Astrocyte (in vitro differentiated cells and primary cell): ENCODE measurements at regions not wholly inside any gene's neighbourhood (a gene's known extent, or its start where the extent isn't known, plus 50 kb on each side); places are given as distances from the start of the nearest gene placed in this dataset.

Experiments
- DNase-seq: peaks from one replicate; pipeline ENCODE4 v3.0.0-alpha.2; 2010; ENCODE audit warnings: low read depth
- FAIRE-seq: peaks from 2 replicates; lab custom pipeline; 2011; peaks lifted over from hg19 to GRCh38; lab: Jason Lieb, UNC
- H2AFZ ChIP-seq: 2 replicates; pipeline ENCODE4 v1.6.0; 2012; ENCODE audit warnings: low read depth, low read length, inconsistent platforms
- H3K27ac ChIP-seq: 2 replicates; pipeline ENCODE4 v1.5.1; 2011; ENCODE audit warnings: low read depth, low read length, inconsistent platforms
- H3K27me3 ChIP-seq: 2 replicates; pipeline ENCODE4 v1.6.0; 2011; ENCODE audit warnings: low read length, inconsistent platforms; ENCODE audit not compliant: insufficient read depth
- H3K36me3 ChIP-seq: 2 replicates; pipeline ENCODE4 v1.5.1; 2011; ENCODE audit warnings: low read length, inconsistent platforms; ENCODE audit not compliant: insufficient read depth
- H3K4me1 ChIP-seq: 2 replicates; pipeline ENCODE4 v1.5.1; 2011; ENCODE audit warnings: low read length, inconsistent platforms; ENCODE audit not compliant: insufficient read depth
- H3K4me2 ChIP-seq: 2 replicates; pipeline ENCODE4 v1.6.0; 2012; ENCODE audit warnings: low read length, inconsistent platforms
- H3K4me3 ChIP-seq: 2 replicates; pipeline ENCODE4 v1.5.1; 2011; ENCODE audit warnings: low read depth, mild to moderate bottlenecking, low read length, inconsistent platforms; ENCODE audit not compliant: insufficient read depth
- H3K79me2 ChIP-seq: 2 replicates; pipeline ENCODE4 v1.6.0; 2012; ENCODE audit warnings: mild to moderate bottlenecking, low read length, inconsistent platforms; ENCODE audit not compliant: insufficient read depth
- H3K9ac ChIP-seq: 2 replicates; pipeline ENCODE4 v1.6.0; 2012; ENCODE audit warnings: mild to moderate bottlenecking, low read length, inconsistent platforms
- H3K9me3 ChIP-seq: 2 replicates; pipeline ENCODE4 v1.5.1; 2012; ENCODE audit warnings: low read depth, mild to moderate bottlenecking, low read length, inconsistent platforms; ENCODE audit not compliant: insufficient read depth
- H4K20me1 ChIP-seq: 2 replicates; pipeline ENCODE4 v1.6.0; 2012; ENCODE audit warnings: low read length, inconsistent platforms; ENCODE audit not compliant: insufficient read depth
- H3K27ac Mint-ChIP-seq: one replicate; pipeline ENCODE4 v1.8.0; 2021; ENCODE audit warnings: mild to moderate bottlenecking, mixed read lengths; ENCODE audit not compliant: unreplicated experiment
- H3K27me3 Mint-ChIP-seq: one replicate; pipeline ENCODE4 v1.8.0; 2021; ENCODE audit warnings: low read depth, mixed read lengths; ENCODE audit not compliant: unreplicated experiment
- H3K36me3 Mint-ChIP-seq: one replicate; pipeline ENCODE4 v1.8.0; 2021; ENCODE audit warnings: low read depth, mixed read lengths; ENCODE audit not compliant: unreplicated experiment
- H3K4me1 Mint-ChIP-seq: one replicate; pipeline ENCODE4 v1.8.0; 2021; ENCODE audit warnings: low read depth, mixed read lengths; ENCODE audit not compliant: unreplicated experiment
- H3K4me3 Mint-ChIP-seq: one replicate; pipeline ENCODE4 v1.8.0; 2021; ENCODE audit warnings: mild to moderate bottlenecking, moderate library complexity, mixed read lengths; ENCODE audit not compliant: unreplicated experiment
- H3K9me3 Mint-ChIP-seq: one replicate; pipeline ENCODE4 v1.8.0; 2021; ENCODE audit warnings: mild to moderate bottlenecking, mixed read lengths; ENCODE audit not compliant: unreplicated experiment
- EZH2 ChIP-seq: IDR thresholded peaks from 2 replicates; pipeline ENCODE4 v1.6.1; 2012; ENCODE audit warnings: mild to moderate bottlenecking, low read length, inconsistent platforms; ENCODE audit not compliant: insufficient read depth
- TF ChIP-seq, protein P1 (sequence below): IDR thresholded peaks from 2 replicates; pipeline ENCODE4 v1.5.1; 2011; ENCODE audit warnings: low read depth, mild to moderate bottlenecking, inconsistent platforms, low read length, moderate library complexity; ENCODE audit not compliant: insufficient read depth

DNA sequence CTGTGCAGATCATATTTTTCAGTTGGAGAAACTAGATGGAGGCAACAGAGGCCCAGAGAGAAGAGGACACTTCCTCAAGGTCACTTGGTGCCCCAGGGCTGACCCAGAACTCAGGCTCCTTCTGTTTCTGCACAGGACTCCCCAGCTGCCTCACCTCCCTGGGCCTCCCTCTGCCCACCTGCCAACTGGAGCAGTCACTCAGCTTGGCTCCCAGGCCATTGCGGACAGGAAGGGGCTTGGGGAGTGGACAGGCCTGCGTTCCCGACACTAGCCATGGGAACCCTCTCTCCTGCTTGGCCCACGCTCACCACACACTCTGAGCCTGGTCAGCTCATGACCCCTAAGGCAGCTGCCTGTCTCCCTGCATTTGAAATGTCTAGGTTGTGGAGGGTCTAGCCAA is 78.1 kb upstream of the BRD7 start:
- Histone ChIP-seq H3K4me3 (no peak overlapping the region), H3K79me2 (no peaks in the 10 kb centered on the region), H4K20me1 (no peaks in the 10 kb centered on the region), H3K36me3 (no peaks in the 10 kb centered on the region), H3K27me3 (peaks cover 24% of the 10 kb centered on the region), H3K9me3 (peaks cover 4% of the 10 kb centered on the region), H3K9ac (no peak overlapping the region), H3K4me2 (no peak overlapping the region), H3K27ac (no peak overlapping the region), H2AFZ (no peak overlapping the region), H3K4me1 (no peaks in the 10 kb centered on the region)
- no peak for FAIRE-seq
- no peak for DNase-seq
- H3K4me1 Mint-ChIP-seq = no peaks in the 10 kb centered on the region
- H3K27me3 Mint-ChIP-seq = peaks cover 55% of the 10 kb centered on the region
- peaks cover 4% of the 10 kb centered on the region for H3K9me3 Mint-ChIP-seq
- H3K27ac Mint-ChIP-seq = no peak overlapping the region
- no peak for TF ChIP-seq EZH2
- TF ChIP-seq, protein P1, sequence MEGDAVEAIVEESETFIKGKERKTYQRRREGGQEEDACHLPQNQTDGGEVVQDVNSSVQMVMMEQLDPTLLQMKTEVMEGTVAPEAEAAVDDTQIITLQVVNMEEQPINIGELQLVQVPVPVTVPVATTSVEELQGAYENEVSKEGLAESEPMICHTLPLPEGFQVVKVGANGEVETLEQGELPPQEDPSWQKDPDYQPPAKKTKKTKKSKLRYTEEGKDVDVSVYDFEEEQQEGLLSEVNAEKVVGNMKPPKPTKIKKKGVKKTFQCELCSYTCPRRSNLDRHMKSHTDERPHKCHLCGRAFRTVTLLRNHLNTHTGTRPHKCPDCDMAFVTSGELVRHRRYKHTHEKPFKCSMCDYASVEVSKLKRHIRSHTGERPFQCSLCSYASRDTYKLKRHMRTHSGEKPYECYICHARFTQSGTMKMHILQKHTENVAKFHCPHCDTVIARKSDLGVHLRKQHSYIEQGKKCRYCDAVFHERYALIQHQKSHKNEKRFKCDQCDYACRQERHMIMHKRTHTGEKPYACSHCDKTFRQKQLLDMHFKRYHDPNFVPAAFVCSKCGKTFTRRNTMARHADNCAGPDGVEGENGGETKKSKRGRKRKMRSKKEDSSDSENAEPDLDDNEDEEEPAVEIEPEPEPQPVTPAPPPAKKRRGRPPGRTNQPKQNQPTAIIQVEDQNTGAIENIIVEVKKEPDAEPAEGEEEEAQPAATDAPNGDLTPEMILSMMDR = no peak
- no peak overlapping the region for H3K4me3 Mint-ChIP-seq
- H3K36me3 Mint-ChIP-seq = no peaks in the 10 kb centered on the region

DNA sequence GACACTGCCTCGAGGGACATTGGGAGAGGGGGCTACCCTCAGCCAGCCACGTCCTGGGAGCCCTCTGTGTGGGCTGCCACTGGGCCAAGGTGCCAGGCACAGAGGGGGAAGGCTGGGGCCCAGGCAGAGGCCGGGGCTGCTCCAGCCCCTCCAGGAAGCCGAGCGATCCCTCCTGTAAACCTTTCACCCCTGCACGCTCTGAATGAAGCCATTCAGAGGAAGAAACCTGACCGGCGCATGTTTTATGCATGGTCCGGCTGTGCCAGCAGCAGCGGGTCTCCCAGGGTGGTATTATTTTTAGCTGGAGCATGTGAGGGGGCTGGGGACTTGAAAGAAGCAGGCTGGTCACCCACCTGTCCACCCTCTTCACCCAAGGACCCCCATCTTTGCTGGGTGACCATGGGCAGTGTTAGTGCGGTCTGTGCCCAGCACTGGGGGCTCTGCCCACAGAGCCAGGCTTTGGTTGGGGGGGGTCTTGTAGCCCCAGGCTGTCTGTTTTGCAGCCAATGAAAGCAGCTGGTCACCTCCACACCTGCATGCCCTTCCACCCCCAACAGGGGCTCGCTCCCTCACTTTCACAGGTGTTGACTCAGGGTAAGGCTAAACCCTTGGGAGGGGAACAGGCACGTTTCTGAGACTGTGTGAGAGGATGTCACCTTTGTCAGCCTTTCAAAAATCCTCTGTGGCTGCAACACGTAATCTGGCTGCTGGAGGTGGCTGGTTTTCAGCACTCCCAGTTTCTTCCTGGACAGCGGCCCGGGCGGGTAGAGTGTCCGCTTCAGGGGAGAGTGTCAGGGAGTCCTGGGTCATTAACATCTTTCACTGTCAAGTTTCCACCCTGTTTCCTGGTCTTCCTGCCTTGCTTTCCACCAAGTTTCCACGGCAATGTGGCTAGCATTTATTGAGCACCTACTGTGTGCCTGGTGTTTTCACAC is 77.1 kb upstream of the BRD7 start:
- DNase-seq (no peak), FAIRE-seq (no peak)
- H3K9me3 Mint-ChIP-seq = peaks cover 4% of the 10 kb centered on the region
- Histone ChIP-seq H3K4me1 (no peaks in the 10 kb centered on the region), H3K27ac (no peak overlapping the region), H3K4me2 (no peak overlapping the region), H3K9ac (no peak overlapping the region), H3K4me3 (no peak overlapping the region), H3K36me3 (no peaks in the 10 kb centered on the region), H4K20me1 (no peaks in the 10 kb centered on the region), H3K79me2 (no peaks in the 10 kb centered on the region), H2AFZ (no peak overlapping the region), H3K9me3 (peaks cover 8% of the 10 kb centered on the region), H3K27me3 (peaks cover 24% of the 10 kb centered on the region)
- H3K27ac Mint-ChIP-seq = no peak overlapping the region
- no peak for TF ChIP-seq EZH2
- TF ChIP-seq, protein P1 = no peak
- H3K4me3 Mint-ChIP-seq = no peak overlapping the region
- no peaks in the 10 kb centered on the region for H3K4me1 Mint-ChIP-seq
- peaks cover 47% of the 10 kb centered on the region for H3K27me3 Mint-ChIP-seq
- H3K36me3 Mint-ChIP-seq = no peaks in the 10 kb centered on the region

DNA sequence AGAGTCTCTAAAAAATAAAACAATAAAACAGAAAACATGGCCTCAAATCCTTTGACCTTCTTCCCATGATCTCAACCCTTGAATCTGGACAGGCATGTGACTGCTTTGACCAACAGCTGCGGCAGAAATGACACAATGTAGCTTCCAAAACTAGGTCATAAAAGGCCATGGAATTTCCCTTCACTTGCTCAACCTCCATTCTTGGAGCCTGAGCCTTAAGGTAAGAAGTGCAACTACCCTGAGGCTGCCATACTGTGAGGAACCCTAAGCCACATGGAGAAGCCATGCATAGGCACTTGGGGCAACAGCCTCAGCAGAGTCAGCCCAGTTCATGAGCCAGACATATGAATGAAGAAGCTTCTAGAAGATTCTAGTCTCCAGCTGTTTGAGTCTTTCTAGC is 75.7 kb upstream of the BRD7 start:
- H3K4me3 Mint-ChIP-seq = no peak overlapping the region
- no peaks in the 10 kb centered on the region for H3K4me1 Mint-ChIP-seq
- no peak overlapping the region for H3K27ac Mint-ChIP-seq
- no peaks in the 10 kb centered on the region for H3K36me3 Mint-ChIP-seq
- H3K79me2 ChIP-seq = no peaks in the 10 kb centered on the region
- no peak overlapping the region for H3K27ac ChIP-seq
- FAIRE-seq (no peak), DNase-seq (no peak)
- no peak overlapping the region for H3K4me2 ChIP-seq
- peaks cover 11% of the 10 kb centered on the region for H3K9me3 ChIP-seq
- H3K36me3 ChIP-seq = no peaks in the 10 kb centered on the region
- H3K9me3 Mint-ChIP-seq = peaks cover 16% of the 10 kb centered on the region
- H3K4me3 ChIP-seq = no peak overlapping the region
- peaks cover 34% of the 10 kb centered on the region for H3K27me3 Mint-ChIP-seq
- H3K27me3 ChIP-seq = peaks cover 19% of the 10 kb centered on the region
- H2AFZ ChIP-seq = no peak overlapping the region
- H3K9ac ChIP-seq = no peak overlapping the region
- TF ChIP-seq, protein P1 = no peak
- TF ChIP-seq EZH2 = no peak
- no peaks in the 10 kb centered on the region for H3K4me1 ChIP-seq
- H4K20me1 ChIP-seq = no peaks in the 10 kb centered on the region
